SK-N-SH treated with all-trans-retinoic acid at 6 μM for 48 hours (cell line): ENCODE measurements at regions not wholly inside any gene's neighbourhood (a gene's known extent, or its start where the extent isn't known, plus 50 kb on each side); places are given as distances from the start of the nearest gene placed in this dataset.
"Not testable (repeated sequence)": the region's sequence is repeated elsewhere in the genome, so short reads cannot be mapped to it uniquely, and the experiment has no call there.

Source experiments
- ATAC-seq: fragments of 200-7000 bp; cut with Tn5 transposase; 3 replicates; pipeline ENCODE4 v1.9.1; 2020; ENCODE audit warnings: mild to moderate bottlenecking, moderate library complexity
- ARNTL ChIP-seq: fragments of 450-650 bp; formaldehyde crosslinking; IDR thresholded peaks from 2 replicates; pipeline ENCODE4 v1.5.0; 2020; ENCODE audit warnings: low read depth, mild to moderate bottlenecking, moderate library complexity, borderline replicate concordance
- BACH2 ChIP-seq: fragments of 250-450 bp; sonication (Bioruptor Pico); IDR thresholded peaks from 2 replicates; pipeline ENCODE4 v1.9.0; 2021; ENCODE audit warnings: mild to moderate bottlenecking, borderline replicate concordance
- ESRRG ChIP-seq: fragments of 250-450 bp; sonication (Bioruptor Pico); IDR thresholded peaks from 2 replicates; pipeline ENCODE4 v1.6.1; 2021; ENCODE audit warnings: mild to moderate bottlenecking
- ISL1 ChIP-seq: fragments of 250-450 bp; sonication (Bioruptor Pico); IDR thresholded peaks from 2 replicates; pipeline ENCODE4 v2.1.2; 2022; ENCODE audit warnings: mild to moderate bottlenecking, moderate library complexity
- OSR1 ChIP-seq: fragments of 250-450 bp; sonication (Bioruptor Pico); IDR thresholded peaks from 2 replicates; pipeline ENCODE4 v1.8.0; 2022; ENCODE audit warnings: moderate library complexity, mild to moderate bottlenecking, inconsistent platforms
- PATZ1 ChIP-seq: fragments of 250-450 bp; sonication (Bioruptor Pico); IDR thresholded peaks from 2 replicates; pipeline ENCODE4 v1.8.0; 2020; ENCODE audit warnings: mild to moderate bottlenecking, moderate library complexity, borderline replicate concordance
- PPARA ChIP-seq: fragments of 250-450 bp; sonication (Bioruptor Pico); IDR thresholded peaks from 2 replicates; pipeline ENCODE4 v1.5.0; 2020; ENCODE audit warnings: mild to moderate bottlenecking, borderline replicate concordance
- SNAI2 ChIP-seq: fragments of 250-450 bp; sonication (Bioruptor Pico); IDR thresholded peaks from 2 replicates; pipeline ENCODE4 v1.5.0; 2020; ENCODE audit warnings: mild to moderate bottlenecking, moderate library complexity
- TCF4 ChIP-seq: fragments of 250-450 bp; sonication (Bioruptor Pico); IDR thresholded peaks from 2 replicates; pipeline ENCODE4 v1.8.0; 2021; ENCODE audit warnings: mild to moderate bottlenecking, moderate library complexity, borderline replicate concordance
- TOX ChIP-seq: fragments of 250-450 bp; sonication (Bioruptor Pico); IDR thresholded peaks from 2 replicates; pipeline ENCODE4 v1.8.0; 2021; ENCODE audit warnings: mild to moderate bottlenecking, moderate library complexity, borderline replicate concordance
- TSHZ2 ChIP-seq: fragments of 250-450 bp; sonication (Bioruptor Pico); IDR thresholded peaks from 2 replicates; pipeline ENCODE4 v1.5.0; 2020; ENCODE audit warnings: mild to moderate bottlenecking, moderate library complexity
- ZC3H10 ChIP-seq: fragments of 250-450 bp; sonication (Bioruptor Pico); IDR thresholded peaks from 2 replicates; pipeline ENCODE4 v1.5.1; 2021; ENCODE audit warnings: mild to moderate bottlenecking, moderate library complexity
- ZFP3 ChIP-seq: fragments of 250-450 bp; sonication (Bioruptor Pico); IDR thresholded peaks from 2 replicates; pipeline ENCODE4 v1.5.0; 2020; ENCODE audit warnings: mild to moderate bottlenecking, moderate library complexity
- ZFP30 ChIP-seq: fragments of 450-650 bp; formaldehyde crosslinking; IDR thresholded peaks from 2 replicates; pipeline ENCODE4 v1.5.0; 2022; ENCODE audit warnings: mild to moderate bottlenecking, moderate library complexity
- ZNF565 ChIP-seq: fragments of 450-650 bp; formaldehyde crosslinking; conservative IDR thresholded peaks from 2 replicates; pipeline ENCODE4 v1.5.0; 2020; ENCODE audit warnings: low read depth, mild to moderate bottlenecking, moderate library complexity
- ZNF70 ChIP-seq: fragments of 450-650 bp; formaldehyde crosslinking; IDR thresholded peaks from 2 replicates; pipeline ENCODE4 v1.5.0; 2020; ENCODE audit warnings: mild to moderate bottlenecking, moderate library complexity
- ZNF8 ChIP-seq: fragments of 450-650 bp; formaldehyde crosslinking; IDR thresholded peaks from 2 replicates; pipeline ENCODE4 v1.5.0; 2020; ENCODE audit warnings: mild to moderate bottlenecking, moderate library complexity
- TF ChIP-seq, protein P1 (sequence below): fragments of 250-450 bp; sonication (Bioruptor Pico); IDR thresholded peaks from 2 replicates; pipeline ENCODE4 v1.5.1; 2021; ENCODE audit warnings: mild to moderate bottlenecking, moderate library complexity
- TF ChIP-seq, protein P2 (sequence below): fragments of 250-450 bp; sonication (Bioruptor Pico); IDR thresholded peaks from 2 replicates; pipeline ENCODE4 v1.5.1; 2020; ENCODE audit warnings: low read depth, mild to moderate bottlenecking, moderate library complexity

- TF ChIP-seq, protein P1, sequence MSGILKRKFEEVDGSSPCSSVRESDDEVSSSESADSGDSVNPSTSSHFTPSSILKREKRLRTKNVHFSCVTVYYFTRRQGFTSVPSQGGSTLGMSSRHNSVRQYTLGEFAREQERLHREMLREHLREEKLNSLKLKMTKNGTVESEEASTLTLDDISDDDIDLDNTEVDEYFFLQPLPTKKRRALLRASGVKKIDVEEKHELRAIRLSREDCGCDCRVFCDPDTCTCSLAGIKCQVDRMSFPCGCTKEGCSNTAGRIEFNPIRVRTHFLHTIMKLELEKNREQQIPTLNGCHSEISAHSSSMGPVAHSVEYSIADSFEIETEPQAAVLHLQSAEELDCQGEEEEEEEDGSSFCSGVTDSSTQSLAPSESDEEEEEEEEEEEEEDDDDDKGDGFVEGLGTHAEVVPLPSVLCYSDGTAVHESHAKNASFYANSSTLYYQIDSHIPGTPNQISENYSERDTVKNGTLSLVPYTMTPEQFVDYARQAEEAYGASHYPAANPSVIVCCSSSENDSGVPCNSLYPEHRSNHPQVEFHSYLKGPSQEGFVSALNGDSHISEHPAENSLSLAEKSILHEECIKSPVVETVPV: no peak
- TF ChIP-seq TOX (CRISPR knock-in tag): no peak
- no peak for TF ChIP-seq TSHZ2 (CRISPR knock-in tag)
These were observed 130.5 kb downstream of the IRX5 start (continued) for GRCh38 chr16:55061126-55061525.

- ATAC-seq: no peak
- TF ChIP-seq ZNF8 (CRISPR knock-in tag) (no peak), OSR1 (CRISPR knock-in tag) (no peak)
These were observed 131.8 kb downstream of the IRX5 start for GRCh38 chr16:55062442-55062841.

DNA sequence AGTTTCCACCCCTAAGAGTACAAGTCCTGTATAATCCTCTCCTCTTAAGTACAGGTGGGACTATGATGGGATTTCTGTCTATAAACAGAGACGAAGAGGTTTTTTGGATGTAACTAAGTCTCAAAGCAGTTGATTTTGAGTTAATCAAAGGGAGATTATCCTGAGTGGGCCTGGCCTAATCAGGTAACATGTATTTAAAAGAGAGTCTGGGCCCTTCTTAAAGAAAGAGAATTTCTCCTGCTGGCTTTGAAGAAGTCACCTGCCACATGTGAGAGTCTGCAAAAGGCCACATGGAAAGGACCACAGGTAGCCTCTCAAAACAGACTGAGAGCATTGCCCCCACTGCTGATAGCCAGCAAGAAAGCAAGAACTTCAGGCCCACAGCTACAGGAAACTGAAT, 142.3 kb downstream of the IRX5 start:
- ATAC-seq: no peak
- TF ChIP-seq PPARA (CRISPR knock-in tag) (no peak), TOX (CRISPR knock-in tag) (no peak), ZC3H10 (CRISPR knock-in tag) (no peak), PATZ1 (no peak), ARNTL (no peak), ISL1 (no peak), ESRRG (CRISPR knock-in tag) (no peak), SNAI2 (no peak), OSR1 (CRISPR knock-in tag) (no peak), ZFP3 (CRISPR knock-in tag) (no peak), TCF4 (no peak), ZNF8 (CRISPR knock-in tag) (no peak), ZFP30 (CRISPR knock-in tag) (no peak), BACH2 (no peak), ZNF70 (no peak)
- TF ChIP-seq, protein P2, sequence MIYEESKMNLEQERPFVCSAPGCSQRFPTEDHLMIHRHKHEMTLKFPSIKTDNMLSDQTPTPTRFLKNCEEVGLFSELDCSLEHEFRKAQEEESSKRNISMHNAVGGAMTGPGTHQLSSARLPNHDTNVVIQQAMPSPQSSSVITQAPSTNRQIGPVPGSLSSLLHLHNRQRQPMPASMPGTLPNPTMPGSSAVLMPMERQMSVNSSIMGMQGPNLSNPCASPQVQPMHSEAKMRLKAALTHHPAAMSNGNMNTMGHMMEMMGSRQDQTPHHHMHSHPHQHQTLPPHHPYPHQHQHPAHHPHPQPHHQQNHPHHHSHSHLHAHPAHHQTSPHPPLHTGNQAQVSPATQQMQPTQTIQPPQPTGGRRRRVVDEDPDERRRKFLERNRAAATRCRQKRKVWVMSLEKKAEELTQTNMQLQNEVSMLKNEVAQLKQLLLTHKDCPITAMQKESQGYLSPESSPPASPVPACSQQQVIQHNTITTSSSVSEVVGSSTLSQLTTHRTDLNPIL (CRISPR knock-in tag): no peak
- TF ChIP-seq, protein P1: no peak

- ATAC-seq: no peak
- TF ChIP-seq ZFP3 (CRISPR knock-in tag) (no peak), ZNF565 (CRISPR knock-in tag) (no peak), ARNTL (no peak), ZNF70 (no peak), TCF4 (no peak), SNAI2 (no peak), ZFP30 (CRISPR knock-in tag) (no peak), ZNF8 (CRISPR knock-in tag) (no peak), TOX (CRISPR knock-in tag) (no peak)
These were observed 143.2 kb downstream of the IRX5 start for GRCh38 chr16:55073830-55074229.

DNA sequence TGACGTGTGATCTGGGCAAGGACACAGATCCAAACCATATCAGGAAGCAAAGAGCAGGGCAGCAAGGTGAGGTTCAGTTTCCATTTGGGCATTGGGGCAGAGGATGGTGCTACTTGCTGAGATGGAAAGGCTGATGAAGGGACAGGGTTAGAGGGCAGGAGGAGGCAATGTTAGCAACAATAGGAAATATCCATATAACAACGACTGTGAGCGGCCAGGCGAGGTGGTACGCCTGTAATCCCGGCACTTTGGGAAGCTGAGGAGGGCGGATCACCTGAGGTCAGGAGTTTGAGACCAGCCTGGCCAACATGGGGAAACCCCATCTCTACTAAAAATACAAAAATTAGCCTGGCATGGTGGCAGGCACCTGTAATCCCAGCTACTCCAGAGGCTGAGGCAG, 144.5 kb downstream of the IRX5 start:
- not testable (repeated sequence) for ATAC-seq
